ENCODE measurements at regions not wholly inside any gene's neighbourhood (a gene's known extent, or its start where the extent isn't known, plus 50 kb on each side); places are given as distances from the start of the nearest gene placed in this dataset.

GRCh38 chr3:106819440-106819839 lies 557.8 kb upstream of the CCDC54 start:
- Histone ChIP-seq H3K9me3 (peaks cover 2% of the 10 kb centered on the region), H3K4me1 (ENCODE audit: low read depth) (no peaks in the 10 kb centered on the region), H3K36me3 (ENCODE audit: low read depth) (no peaks in the 10 kb centered on the region), H3K4me3 (no peak overlapping the region)
- TF ChIP-seq CTCF (IDR thresholded peaks at IDR 0.05), result no peak
- ATAC-seq (no peak), DNase-seq (no peak)
- intact Hi-C loops (cut with DNase I, micrococcal nuclease), result no loop called here

GRCh38 chr3:106820726-106821362 lies 556.4 kb upstream of the CCDC54 start:
- Histone ChIP-seq H3K36me3 (ENCODE audit: low read depth) (no peaks in the 10 kb centered on the region), H3K9me3 (peaks cover 2% of the 10 kb centered on the region), H3K4me3 (no peak overlapping the region), H3K4me1 (ENCODE audit: low read depth) (no peaks in the 10 kb centered on the region)
- intact Hi-C loops (cut with DNase I, micrococcal nuclease), result no loop called here
- ATAC-seq, result no peak
- peak in 1 of 3 donors; percentile 28 for DNase-seq
- TF ChIP-seq CTCF (IDR thresholded peaks at IDR 0.05), result no peak

GRCh38 chr3:106821801-106822200 lies 555.4 kb upstream of the CCDC54 start:
- H3K4me1 ChIP-seq (ENCODE audit: low read depth), result no peaks in the 10 kb centered on the region
- H3K9me3 ChIP-seq, result peaks cover 2% of the 10 kb centered on the region
- no peak overlapping the region for H3K4me3 ChIP-seq
- TF ChIP-seq CTCF (IDR thresholded peaks at IDR 0.05), result no peak
- intact Hi-C loops (cut with DNase I, micrococcal nuclease), result no loop called here
- ATAC-seq, result no peak
- H3K36me3 ChIP-seq (ENCODE audit: low read depth), result no peaks in the 10 kb centered on the region
- DNase-seq, result no peak

GRCh38 chr3:106822204-106822603 lies 555.0 kb upstream of the CCDC54 start:
- intact Hi-C loops (cut with DNase I, micrococcal nuclease), result no loop called here
- ATAC-seq (no peak), DNase-seq (peak in 1 of 3 donors; percentile 25)
- H3K9me3 ChIP-seq, result peaks cover 2% of the 10 kb centered on the region
- H3K4me1 ChIP-seq (ENCODE audit: low read depth), result no peaks in the 10 kb centered on the region
- H3K36me3 ChIP-seq (ENCODE audit: low read depth), result no peaks in the 10 kb centered on the region
- H3K4me3 ChIP-seq, result no peak overlapping the region
- TF ChIP-seq CTCF (IDR thresholded peaks at IDR 0.05), result no peak

- no peak for ATAC-seq
- TF ChIP-seq CTCF (IDR thresholded peaks at IDR 0.05), result no peak
- intact Hi-C loops (cut with DNase I, micrococcal nuclease), result no loop called here
- Histone ChIP-seq H3K9me3 (peaks cover 2% of the 10 kb centered on the region), H3K4me3 (no peak overlapping the region), H3K4me1 (ENCODE audit: low read depth) (no peaks in the 10 kb centered on the region), H3K36me3 (ENCODE audit: low read depth) (no peaks in the 10 kb centered on the region)
- no peak for DNase-seq
Observed at GRCh38 chr3:106823701-106824100, 553.5 kb upstream of the CCDC54 start.

GRCh38 chr3:106824856-106825255 lies 552.4 kb upstream of the CCDC54 start:
- TF ChIP-seq CTCF (IDR thresholded peaks at IDR 0.05), result no peak
- H3K9me3 ChIP-seq, result peaks cover 2% of the 10 kb centered on the region
- H3K4me3 ChIP-seq, result no peak overlapping the region
- intact Hi-C loops (cut with DNase I, micrococcal nuclease), result no loop called here
- H3K4me1 ChIP-seq (ENCODE audit: low read depth), result no peaks in the 10 kb centered on the region
- ATAC-seq (no peak), DNase-seq (no peak)
- H3K36me3 ChIP-seq (ENCODE audit: low read depth), result no peaks in the 10 kb centered on the region

Measured in mucosa of descending colon (tissue), 3 donors.